BE2C (cell line): ENCODE measurements at regions not wholly inside any gene's neighbourhood (a gene's known extent, or its start where the extent isn't known, plus 50 kb on each side); places are given as distances from the start of the nearest gene placed in this dataset.

Experiments used
- DNase-seq: peaks from one replicate; pipeline ENCODE4 v3.0.0-alpha.2; 2020
- H3K27me3 ChIP-seq: fragments of 250-450 bp; sonication (Bioruptor Pico); 2 replicates; pipeline ENCODE4 v1.5.1; 2020; ENCODE audit warnings: mild to moderate bottlenecking
- H3K36me3 ChIP-seq: fragments of 250-450 bp; sonication (Bioruptor Pico); 2 replicates; pipeline ENCODE4 v1.5.1; 2020; ENCODE audit warnings: mild to moderate bottlenecking
- H3K4me1 ChIP-seq: fragments of 250-450 bp; sonication (Bioruptor Pico); 2 replicates; pipeline ENCODE4 v1.5.1; 2020
- H3K4me3 ChIP-seq: 2 replicates; pipeline ENCODE4 v1.5.1; 2011; ENCODE audit warnings: low read depth, low read length
- H3K9me3 ChIP-seq: fragments of 250-450 bp; sonication (Bioruptor Pico); 2 replicates; pipeline ENCODE4 v1.5.1; 2020
- CTCF ChIP-seq: IDR thresholded peaks from 2 replicates; pipeline ENCODE4 v1.5.1; 2012; ENCODE audit warnings: mild to moderate bottlenecking, low read depth, low read length

GRCh38 chr2:238603596-238603995, 176.9 kb downstream of the ASB1 start:
- no peak for DNase-seq
- no peak for TF ChIP-seq CTCF
- Histone ChIP-seq H3K9me3 (no peaks in the 10 kb centered on the region), H3K4me3 (no peak overlapping the region), H3K36me3 (no peaks in the 10 kb centered on the region), H3K4me1 (no peaks in the 10 kb centered on the region), H3K27me3 (no peaks in the 10 kb centered on the region; the same call in 1 of the 2 replicates)

GRCh38 chr2:238606311-238606710, 179.6 kb downstream of the ASB1 start:
- no peaks in the 10 kb centered on the region; the same call in 1 of the 2 replicates for H3K9me3 ChIP-seq
- no peak for TF ChIP-seq CTCF

GRCh38 chr2:238613610-238614009, 186.9 kb downstream of the ASB1 start:
- H3K4me3 ChIP-seq = no peak overlapping the region

More at GRCh38 chr2:238606311-238606710, 179.6 kb downstream of the ASB1 start:
- Histone ChIP-seq H3K27me3 (no peaks in the 10 kb centered on the region; the same call in 1 of the 2 replicates), H3K4me1 (no peaks in the 10 kb centered on the region), H3K36me3 (no peaks in the 10 kb centered on the region), H3K4me3 (no peak overlapping the region)
- DNase-seq = no peak

GRCh38 chr2:238614376-238614775, 187.6 kb downstream of the ASB1 start:
- Histone ChIP-seq H3K9me3 (no peaks in the 10 kb centered on the region; the same call in 1 of the 2 replicates), H3K27me3 (no peaks in the 10 kb centered on the region; the same call in 1 of the 2 replicates), H3K36me3 (no peaks in the 10 kb centered on the region), H3K4me1 (no peaks in the 10 kb centered on the region), H3K4me3 (no peak overlapping the region)
- no peak for DNase-seq
- TF ChIP-seq CTCF = no peak

More at GRCh38 chr2:238613610-238614009, 186.9 kb downstream of the ASB1 start:
- Histone ChIP-seq H3K36me3 (no peaks in the 10 kb centered on the region), H3K9me3 (no peaks in the 10 kb centered on the region; the same call in 1 of the 2 replicates), H3K27me3 (no peaks in the 10 kb centered on the region; the same call in 1 of the 2 replicates), H3K4me1 (no peaks in the 10 kb centered on the region)
- no peak for TF ChIP-seq CTCF
- DNase-seq = no peak

GRCh38 chr2:238615187-238615586, 188.5 kb downstream of the ASB1 start:
- H3K27me3 ChIP-seq = no peaks in the 10 kb centered on the region; the same call in 1 of the 2 replicates
- no peaks in the 10 kb centered on the region for H3K4me1 ChIP-seq
- H3K36me3 ChIP-seq = no peaks in the 10 kb centered on the region
- no peak for TF ChIP-seq CTCF
- DNase-seq = no peak
- H3K4me3 ChIP-seq = no peak overlapping the region
- H3K9me3 ChIP-seq = no peaks in the 10 kb centered on the region; the same call in 1 of the 2 replicates

GRCh38 chr2:238616681-238617080, 190.0 kb downstream of the ASB1 start:
- no peaks in the 10 kb centered on the region; the same call in 1 of the 2 replicates for H3K27me3 ChIP-seq
- DNase-seq = no peak
- TF ChIP-seq CTCF = no peak
- no peaks in the 10 kb centered on the region for H3K36me3 ChIP-seq
- H3K4me1 ChIP-seq = no peaks in the 10 kb centered on the region
- H3K9me3 ChIP-seq = no peaks in the 10 kb centered on the region
- H3K4me3 ChIP-seq = no peak overlapping the region
